CD4-positive, alpha-beta T cell (primary cell): ENCODE measurements at regions not wholly inside any gene's neighbourhood (a gene's known extent, or its start where the extent isn't known, plus 50 kb on each side); places are given as distances from the start of the nearest gene placed in this dataset.
"Not testable (repeated sequence)": the region's sequence is repeated elsewhere in the genome, so short reads cannot be mapped to it uniquely, and the experiment has no call there.

Experiments
- ATAC-seq: fragments of 200-7000 bp; cut with Tn5 transposase; one replicate; pipeline ENCODE4 v1.10.0; 2022; ENCODE audit warnings: mild to moderate bottlenecking; ENCODE audit not compliant: poor library complexity
- CTCF ChIA-PET: fragments of 350-600 bp; sonication (Branson Sonifier 250); formaldehyde crosslinking; loops from one replicate; lab custom pipeline; 2021; ENCODE audit warnings: antibody characterized with exemption, inconsistent platforms; lab: Charles Lee
- POLR2A ChIA-PET: fragments of 350-600 bp; sonication (Branson Sonifier 250); formaldehyde crosslinking; loops from one replicate; lab custom pipeline; 2021; ENCODE audit warnings: antibody characterized with exemption, inconsistent platforms; lab: Charles Lee
- DNase-seq, 14 experiments: peaks; one replicate each; pipeline ENCODE4 v3.0.0-alpha.2; 2013 to 2020; ENCODE audit warnings: mixed read lengths in 2 of 14
- H3K27ac ChIP-seq, 2 donors: one replicate each; pipeline versions ENCODE4 v1.5.1 to v1.7.0; 2013; ENCODE audit warnings: low read length in 2 of 2, low read depth in 1 of 2, mild to moderate bottlenecking in 1 of 2
- H3K27me3 ChIP-seq, 2 experiments: 1 replicate in 1 of 2; 2 replicates in 1 of 2; pipeline versions ENCODE4 v1.6.1 to v1.7.0; 2013; ENCODE audit warnings: low read length in 2 of 2, control low read depth in 1 of 2, mild to moderate bottlenecking in 1 of 2, moderate library complexity in 1 of 2; ENCODE audit not compliant: insufficient read depth in 2 of 2, control insufficient read depth in 1 of 2
- H3K36me3 ChIP-seq: one replicate; pipeline ENCODE4 v1.6.1; 2013; ENCODE audit warnings: low read length, control low read depth; ENCODE audit not compliant: insufficient read depth
- H3K4me1 ChIP-seq: one replicate; pipeline ENCODE4 v1.6.1; 2013; ENCODE audit warnings: low read length, control low read depth; ENCODE audit not compliant: insufficient read depth
- H3K4me3 ChIP-seq: one replicate; pipeline ENCODE4 v1.5.1; 2013; ENCODE audit warnings: mild to moderate bottlenecking, low read length, moderate library complexity
- H3K9me3 ChIP-seq, 2 experiments: 1 replicate in 1 of 2; 2 replicates in 1 of 2; pipeline versions ENCODE4 v1.6.1 to v1.7.0; 2013; ENCODE audit warnings: low read length in 2 of 2, mild to moderate bottlenecking in 2 of 2, control low read depth in 1 of 2, moderate library complexity in 1 of 2; ENCODE audit not compliant: control insufficient read depth in 1 of 2, insufficient read depth in 1 of 2
- H3K27ac Mint-ChIP-seq: one replicate; pipeline ENCODE4 v1.8.0; 2020; ENCODE audit warnings: mixed read lengths
- H3K27me3 Mint-ChIP-seq: one replicate; pipeline ENCODE4 v1.8.0; 2021; ENCODE audit warnings: mixed read lengths
- H3K36me3 Mint-ChIP-seq: one replicate; pipeline ENCODE4 v1.8.0; 2021; ENCODE audit warnings: low read depth, mixed read lengths
- H3K4me1 Mint-ChIP-seq: one replicate; pipeline ENCODE4 v1.8.0; 2021; ENCODE audit warnings: low read depth, mixed read lengths
- H3K4me3 Mint-ChIP-seq: one replicate; pipeline ENCODE4 v1.8.0; 2020; ENCODE audit warnings: mild to moderate bottlenecking, mixed read lengths
- H3K9me3 Mint-ChIP-seq: one replicate; pipeline ENCODE4 v1.8.0; 2020; ENCODE audit warnings: mixed read lengths
- intact Hi-C, 2 experiments: fragments of 100-400 bp; cut with DNase I in 1 of 2; cut with micrococcal nuclease in 1 of 2; formaldehyde crosslinking; loops; one replicate each; pipeline versions ENCODE4 v1.15.1 to v1.9.0; 2023 to 2025; cut with DNase I, micrococcal nuclease
- TF ChIP-seq, protein P1 (sequence below): fragments of 200-600 bp; IDR thresholded peaks from one replicate; pipeline ENCODE4 v1.8.0; 2022; ENCODE audit warnings: antibody characterized with exemption, mild to moderate bottlenecking

DNA sequence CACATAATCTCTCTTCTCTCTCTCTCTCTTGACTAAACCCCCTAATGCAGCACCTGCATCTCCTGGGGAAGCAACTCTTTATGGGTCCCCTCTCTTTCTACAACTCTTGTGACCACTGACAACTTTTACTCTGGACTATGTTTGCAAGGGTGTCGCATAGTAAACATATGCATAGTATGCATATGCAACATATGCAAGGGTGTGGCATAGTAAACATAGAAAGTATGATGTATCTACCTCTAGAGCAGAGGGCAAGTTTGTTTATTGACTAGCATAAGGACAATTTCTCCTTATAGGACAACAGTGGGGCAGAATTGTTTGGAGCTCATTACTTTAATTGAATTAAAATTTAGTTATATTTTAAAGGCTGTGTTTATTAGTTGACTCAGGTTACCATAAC lies 462.5 kb downstream of the AMY1C start:
- H3K36me3 ChIP-seq: no peaks in the 10 kb centered on the region
- no peaks in the 10 kb centered on the region for H3K27me3 ChIP-seq
- ATAC-seq: no peak
- no peaks in the 10 kb centered on the region for H3K4me1 Mint-ChIP-seq
- ChIA-PET CTCF (no interaction called here), POLR2A (no interaction called here)
- intact Hi-C loops: no loop called here
- no peak overlapping the region for H3K4me3 ChIP-seq
- no peaks in the 10 kb centered on the region for H3K27me3 Mint-ChIP-seq
- no peaks in the 10 kb centered on the region for H3K4me1 ChIP-seq
- H3K27ac Mint-ChIP-seq: no peak overlapping the region
- no peak overlapping the region for H3K27ac ChIP-seq
- no peak for DNase-seq
- H3K36me3 Mint-ChIP-seq: no peaks in the 10 kb centered on the region
- peaks cover 18% of the 10 kb centered on the region for H3K9me3 Mint-ChIP-seq
- peaks cover 0 to 19% of the 10 kb centered on the region in 2 experiments for H3K9me3 ChIP-seq
- TF ChIP-seq, protein P1, sequence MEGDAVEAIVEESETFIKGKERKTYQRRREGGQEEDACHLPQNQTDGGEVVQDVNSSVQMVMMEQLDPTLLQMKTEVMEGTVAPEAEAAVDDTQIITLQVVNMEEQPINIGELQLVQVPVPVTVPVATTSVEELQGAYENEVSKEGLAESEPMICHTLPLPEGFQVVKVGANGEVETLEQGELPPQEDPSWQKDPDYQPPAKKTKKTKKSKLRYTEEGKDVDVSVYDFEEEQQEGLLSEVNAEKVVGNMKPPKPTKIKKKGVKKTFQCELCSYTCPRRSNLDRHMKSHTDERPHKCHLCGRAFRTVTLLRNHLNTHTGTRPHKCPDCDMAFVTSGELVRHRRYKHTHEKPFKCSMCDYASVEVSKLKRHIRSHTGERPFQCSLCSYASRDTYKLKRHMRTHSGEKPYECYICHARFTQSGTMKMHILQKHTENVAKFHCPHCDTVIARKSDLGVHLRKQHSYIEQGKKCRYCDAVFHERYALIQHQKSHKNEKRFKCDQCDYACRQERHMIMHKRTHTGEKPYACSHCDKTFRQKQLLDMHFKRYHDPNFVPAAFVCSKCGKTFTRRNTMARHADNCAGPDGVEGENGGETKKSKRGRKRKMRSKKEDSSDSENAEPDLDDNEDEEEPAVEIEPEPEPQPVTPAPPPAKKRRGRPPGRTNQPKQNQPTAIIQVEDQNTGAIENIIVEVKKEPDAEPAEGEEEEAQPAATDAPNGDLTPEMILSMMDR: no peak
- H3K4me3 Mint-ChIP-seq: no peak overlapping the region

DNA sequence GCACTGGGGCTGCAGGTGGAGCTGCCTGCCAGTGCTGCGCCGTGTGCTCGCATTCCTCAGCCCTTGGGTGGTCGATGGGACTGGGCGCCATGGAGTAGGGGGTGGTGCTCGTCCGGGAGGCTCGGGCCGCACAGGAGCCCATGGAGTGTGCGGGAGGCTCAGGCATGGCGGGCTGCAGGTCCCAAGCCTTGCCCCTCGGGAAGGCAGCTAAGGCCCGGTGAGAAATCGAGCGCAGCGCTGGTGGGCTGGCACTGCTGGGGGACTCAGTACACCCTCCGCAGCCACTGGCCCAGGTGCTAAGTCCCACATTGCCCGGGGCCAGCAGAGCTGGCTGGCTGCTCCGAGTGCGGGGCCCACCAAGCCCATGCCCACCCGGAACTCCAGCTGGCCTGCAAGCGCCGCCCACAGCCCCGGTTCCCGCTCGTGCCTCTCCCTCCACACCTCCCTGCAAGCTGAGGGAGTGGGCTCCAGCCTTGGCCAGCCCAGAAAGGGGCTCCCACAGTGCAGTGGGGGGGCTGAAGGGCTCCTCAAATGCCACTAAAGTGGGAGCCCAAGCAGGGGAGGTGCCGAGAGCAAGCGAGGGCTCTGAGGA lies 467.8 kb downstream of the AMY1C start:
- H3K27me3 ChIP-seq, H3K4me3 ChIP-seq, ATAC-seq, H3K4me3 Mint-ChIP-seq, DNase-seq, H3K4me1 Mint-ChIP-seq, H3K4me1 ChIP-seq, H3K36me3 ChIP-seq, H3K36me3 Mint-ChIP-seq, H3K27ac ChIP-seq, H3K27me3 Mint-ChIP-seq, H3K9me3 Mint-ChIP-seq, intact Hi-C loops, CTCF ChIA-PET, POLR2A ChIA-PET, H3K27ac Mint-ChIP-seq: not testable (repeated sequence)
- peaks cover 0 to 17% of the 10 kb centered on the region in 2 experiments for H3K9me3 ChIP-seq

DNA sequence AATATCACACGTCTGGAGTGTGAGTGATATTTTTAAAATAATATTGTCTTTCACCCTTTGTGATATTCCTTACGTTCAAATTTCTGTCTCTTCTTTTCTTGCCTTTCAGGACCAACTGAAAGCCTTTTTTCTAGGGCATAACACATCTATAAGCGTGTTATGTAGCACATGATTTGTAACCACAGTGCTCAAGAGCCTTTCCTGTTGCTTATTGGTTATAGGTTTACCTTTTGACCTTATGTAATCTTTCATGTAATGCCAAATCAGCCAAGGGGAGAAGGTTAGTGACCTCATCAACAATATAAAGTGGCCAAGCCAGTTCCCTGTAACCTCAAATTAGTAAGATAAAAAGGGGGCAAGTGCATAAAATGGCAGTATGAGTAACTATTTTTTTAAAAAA lies 480.2 kb downstream of the AMY1C start:
- Mint-ChIP-seq H3K27me3 (no peaks in the 10 kb centered on the region), H3K4me3 (no peak overlapping the region), H3K4me1 (no peaks in the 10 kb centered on the region), H3K27ac (no peak overlapping the region), H3K9me3 (peaks cover 6% of the 10 kb centered on the region), H3K36me3 (no peaks in the 10 kb centered on the region)
- ChIA-PET CTCF (no interaction called here), POLR2A (no interaction called here)
- no peaks in the 10 kb centered on the region for H3K27me3 ChIP-seq
- ATAC-seq (no peak), DNase-seq (no peak)
- no peaks in the 10 kb centered on the region for H3K9me3 ChIP-seq
- H3K4me3 ChIP-seq: no peak overlapping the region
- no peaks in the 10 kb centered on the region for H3K36me3 ChIP-seq
- TF ChIP-seq, protein P1: no peak
- no peak overlapping the region for H3K27ac ChIP-seq
- H3K4me1 ChIP-seq: no peaks in the 10 kb centered on the region
- intact Hi-C loops: no loop called here

DNA sequence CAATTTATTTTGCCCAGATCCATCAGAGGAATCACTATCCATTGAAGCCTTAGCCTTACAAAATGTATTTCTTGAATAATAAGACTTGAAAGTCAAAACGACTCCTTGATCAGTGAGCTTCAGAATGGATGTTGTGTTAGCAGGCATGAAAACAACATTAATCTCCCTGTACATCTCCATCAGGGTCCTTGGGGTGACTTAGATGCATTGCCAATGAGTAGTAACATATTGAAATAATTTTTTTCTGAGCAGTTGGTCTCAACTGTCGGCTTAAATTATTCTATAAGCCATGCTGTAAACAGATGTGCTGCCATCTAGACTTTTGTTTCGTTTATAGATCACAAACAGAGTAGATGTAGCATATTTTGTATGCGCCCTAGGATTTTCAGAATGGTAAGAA lies 482.0 kb downstream of the AMY1C start:
- Mint-ChIP-seq H3K36me3 (no peaks in the 10 kb centered on the region), H3K9me3 (peaks cover 5% of the 10 kb centered on the region), H3K4me3 (no peak overlapping the region), H3K27ac (no peak overlapping the region), H3K4me1 (no peaks in the 10 kb centered on the region), H3K27me3 (no peaks in the 10 kb centered on the region)
- H3K4me3 ChIP-seq: no peak overlapping the region
- no peaks in the 10 kb centered on the region for H3K36me3 ChIP-seq
- H3K27me3 ChIP-seq: no peaks in the 10 kb centered on the region
- H3K27ac ChIP-seq: no peak overlapping the region
- H3K9me3 ChIP-seq: no peaks in the 10 kb centered on the region
- ATAC-seq: no peak
- DNase-seq: no peak
- intact Hi-C loops: no loop called here
- CTCF ChIA-PET: no interaction called here
- TF ChIP-seq, protein P1: no peak
- POLR2A ChIA-PET: no interaction called here
- H3K4me1 ChIP-seq: no peaks in the 10 kb centered on the region
